ENCODE measurements at regions not wholly inside any gene's neighbourhood (a gene's known extent, or its start where the extent isn't known, plus 50 kb on each side); places are given as distances from the start of the nearest gene placed in this dataset.
A peak's percentile ranks its signal among the peaks of the same experiment; 100 is the strongest.

- Histone ChIP-seq H3K9me3 (ENCODE audit: low read length) (no peaks in the 10 kb centered on the region), H2AFZ (ENCODE audit: low read depth, low read length) (no peak overlapping the region), H3K4me3 (ENCODE audit: low read length) (no peak overlapping the region), H3K36me3 (ENCODE audit: insufficient read depth, low read length) (no peaks in the 10 kb centered on the region), H3K4me1 (ENCODE audit: insufficient read depth, low read length) (no peaks in the 10 kb centered on the region), H3K27me3 (ENCODE audit: insufficient read depth, low read length) (no peaks in the 10 kb centered on the region)
Measured at GRCh38 chr5:34570721-34571676, 85.1 kb upstream of the RAI14 start.

- Histone ChIP-seq H3K27me3 (ENCODE audit: insufficient read depth, low read length) (no peaks in the 10 kb centered on the region), H3K4me3 (ENCODE audit: low read length) (no peak overlapping the region), H3K9me3 (ENCODE audit: low read length) (no peaks in the 10 kb centered on the region), H2AFZ (ENCODE audit: low read depth, low read length) (no peak overlapping the region), H3K36me3 (ENCODE audit: insufficient read depth, low read length) (no peaks in the 10 kb centered on the region), H3K4me1 (ENCODE audit: insufficient read depth, low read length) (no peaks in the 10 kb centered on the region)
Measured at GRCh38 chr5:34571677-34572041, 84.5 kb upstream of the RAI14 start.

GRCh38 chr5:34574936-34575467 is 81.1 kb upstream of the RAI14 start:
- Histone ChIP-seq H3K9me3 (ENCODE audit: low read length) (peaks cover 3% of the 10 kb centered on the region), H3K27me3 (ENCODE audit: insufficient read depth, low read length) (no peaks in the 10 kb centered on the region), H3K36me3 (ENCODE audit: insufficient read depth, low read length) (no peaks in the 10 kb centered on the region), H3K4me1 (ENCODE audit: insufficient read depth, low read length) (no peaks in the 10 kb centered on the region), H3K4me3 (ENCODE audit: low read length) (no peak overlapping the region), H2AFZ (ENCODE audit: low read depth, low read length) (no peak overlapping the region)

- Histone ChIP-seq H3K4me1 (ENCODE audit: insufficient read depth, low read length) (no peaks in the 10 kb centered on the region), H3K4me3 (ENCODE audit: low read length) (no peak overlapping the region), H3K9me3 (ENCODE audit: low read length) (peaks cover 3% of the 10 kb centered on the region), H2AFZ (ENCODE audit: low read depth, low read length) (no peak overlapping the region), H3K27me3 (ENCODE audit: insufficient read depth, low read length) (no peaks in the 10 kb centered on the region), H3K36me3 (ENCODE audit: insufficient read depth, low read length) (no peaks in the 10 kb centered on the region)
Measured at GRCh38 chr5:34576891-34577666, 79.0 kb upstream of the RAI14 start.

- Histone ChIP-seq H3K27me3 (ENCODE audit: insufficient read depth, low read length) (no peaks in the 10 kb centered on the region), H3K4me1 (ENCODE audit: insufficient read depth, low read length) (no peaks in the 10 kb centered on the region), H3K9me3 (ENCODE audit: low read length) (peaks cover 3% of the 10 kb centered on the region), H2AFZ (ENCODE audit: low read depth, low read length) (no peak overlapping the region), H3K4me3 (ENCODE audit: low read length) (no peak overlapping the region), H3K36me3 (ENCODE audit: insufficient read depth, low read length) (no peaks in the 10 kb centered on the region)
Measured at GRCh38 chr5:34578962-34579361, 77.2 kb upstream of the RAI14 start.

GRCh38 chr5:34580983-34581382 is 75.1 kb upstream of the RAI14 start:
- peaks cover 3% of the 10 kb centered on the region for H3K9me3 ChIP-seq (ENCODE audit: low read length)
- H3K4me3 ChIP-seq (ENCODE audit: low read length): no peak overlapping the region
- no peaks in the 10 kb centered on the region for H3K36me3 ChIP-seq (ENCODE audit: insufficient read depth, low read length)
- no peak overlapping the region for H2AFZ ChIP-seq (ENCODE audit: low read depth, low read length)
- H3K27me3 ChIP-seq (ENCODE audit: insufficient read depth, low read length): no peaks in the 10 kb centered on the region
- peaks cover 2% of the 10 kb centered on the region for H3K4me1 ChIP-seq (ENCODE audit: insufficient read depth, low read length)

- H3K4me3 ChIP-seq (ENCODE audit: low read length): no peak overlapping the region
- no peaks in the 10 kb centered on the region for H3K27me3 ChIP-seq (ENCODE audit: insufficient read depth, low read length)
- H3K36me3 ChIP-seq (ENCODE audit: insufficient read depth, low read length): no peaks in the 10 kb centered on the region
- no peak overlapping the region for H2AFZ ChIP-seq (ENCODE audit: low read depth, low read length)
- H3K4me1 ChIP-seq (ENCODE audit: insufficient read depth, low read length): peaks cover 3% of the 10 kb centered on the region
- peaks cover 3% of the 10 kb centered on the region for H3K9me3 ChIP-seq (ENCODE audit: low read length)
Measured at GRCh38 chr5:34582371-34582770, 73.8 kb upstream of the RAI14 start.

GRCh38 chr5:34583167-34583566 is 73.0 kb upstream of the RAI14 start:
- Histone ChIP-seq H2AFZ (ENCODE audit: low read depth, low read length) (no peak overlapping the region), H3K4me3 (ENCODE audit: low read length) (no peak overlapping the region), H3K4me1 (ENCODE audit: insufficient read depth, low read length) (peaks cover 9% of the 10 kb centered on the region), H3K36me3 (ENCODE audit: insufficient read depth, low read length) (no peaks in the 10 kb centered on the region), H3K27me3 (ENCODE audit: insufficient read depth, low read length) (no peaks in the 10 kb centered on the region), H3K9me3 (ENCODE audit: low read length) (peaks cover 3% of the 10 kb centered on the region)

- Histone ChIP-seq H3K4me3 (ENCODE audit: low read length) (no peak overlapping the region), H3K9me3 (ENCODE audit: low read length) (no peaks in the 10 kb centered on the region), H3K36me3 (ENCODE audit: insufficient read depth, low read length) (no peaks in the 10 kb centered on the region), H2AFZ (ENCODE audit: low read depth, low read length) (no peak overlapping the region), H3K4me1 (ENCODE audit: insufficient read depth, low read length) (peaks cover 9% of the 10 kb centered on the region), H3K27me3 (ENCODE audit: insufficient read depth, low read length) (no peaks in the 10 kb centered on the region)
Measured at GRCh38 chr5:34584165-34584564, 72.0 kb upstream of the RAI14 start.

- Histone ChIP-seq H3K4me1 (ENCODE audit: insufficient read depth, low read length) (peaks cover 9% of the 10 kb centered on the region), H3K27me3 (ENCODE audit: insufficient read depth, low read length) (no peaks in the 10 kb centered on the region), H3K9me3 (ENCODE audit: low read length) (no peaks in the 10 kb centered on the region), H2AFZ (ENCODE audit: low read depth, low read length) (no peak overlapping the region), H3K4me3 (ENCODE audit: low read length) (no peak overlapping the region), H3K36me3 (ENCODE audit: insufficient read depth, low read length) (no peaks in the 10 kb centered on the region)
Measured at GRCh38 chr5:34585601-34586104, 70.5 kb upstream of the RAI14 start.

- Histone ChIP-seq H3K36me3 (ENCODE audit: insufficient read depth, low read length) (no peaks in the 10 kb centered on the region), H3K9me3 (ENCODE audit: low read length) (no peaks in the 10 kb centered on the region), H3K4me3 (ENCODE audit: low read length) (no peak overlapping the region), H2AFZ (ENCODE audit: low read depth, low read length) (no peak overlapping the region), H3K4me1 (ENCODE audit: insufficient read depth, low read length) (peaks cover 9% of the 10 kb centered on the region), H3K27me3 (ENCODE audit: insufficient read depth, low read length) (no peaks in the 10 kb centered on the region)
Measured at GRCh38 chr5:34586117-34586885, 69.8 kb upstream of the RAI14 start.

- Histone ChIP-seq H3K4me3 (ENCODE audit: low read length) (no peak overlapping the region), H2AFZ (ENCODE audit: low read depth, low read length) (peak overlapping the region; percentile 65), H3K27me3 (ENCODE audit: insufficient read depth, low read length) (no peaks in the 10 kb centered on the region), H3K9me3 (ENCODE audit: low read length) (no peaks in the 10 kb centered on the region), H3K4me1 (ENCODE audit: insufficient read depth, low read length) (peaks cover 9% of the 10 kb centered on the region), H3K36me3 (ENCODE audit: insufficient read depth, low read length) (no peaks in the 10 kb centered on the region)
Measured at GRCh38 chr5:34587355-34588241, 68.5 kb upstream of the RAI14 start.

Measured in neuron (in vitro differentiated cells).